SK-N-SH (cell line): ENCODE measurements at regions not wholly inside any gene's neighbourhood (a gene's known extent, or its start where the extent isn't known, plus 50 kb on each side); places are given as distances from the start of the nearest gene placed in this dataset.

Experiments used
- CTCF ChIA-PET: fragments of 300-600, 350-600 bp; formaldehyde crosslinking; extraction: SDS; loops from one replicate; lab custom pipeline; 2021; lab: Yijun Ruan, JAX
- POLR2A ChIA-PET: fragments of 350-600 bp; sonication (Branson Sonifier 250); formaldehyde crosslinking; extraction: SDS; loops from one replicate; lab custom pipeline; 2020; ENCODE audit warnings: antibody characterized with exemption, inconsistent platforms; lab: Yijun Ruan, JAX
- DNase-seq: peaks from one replicate; pipeline ENCODE4 v3.0.0; 2012
- H2AFZ ChIP-seq: fragments of 200-600 bp; sonication (generic); 2 replicates; pipeline ENCODE4 v1.8.1; 2016; ENCODE audit warnings: antibody characterized with exemption, mild to moderate bottlenecking, low read depth
- H3F3A ChIP-seq: fragments of 200-600 bp; sonication (generic); replicated peaks from 2 replicates; pipeline ENCODE3; 2016; ENCODE audit warnings: antibody characterized with exemption, mild to moderate bottlenecking; ENCODE audit not compliant: insufficient read depth
- H3K27ac ChIP-seq, 2 experiments: fragments of 200-500 bp in 1 of 2; fragments of 200-600 bp in 1 of 2; sonication (Bioruptor generic) in 1 of 2; sonication (generic), shearing (Covaris generic) in 1 of 2; 2 replicates each; pipeline versions ENCODE4 v1.5.1 to v1.6.1; 2014 to 2016; ENCODE audit warnings: low read depth in 2 of 2, inconsistent platforms in 1 of 2, low read length in 1 of 2, mild to moderate bottlenecking in 1 of 2, mixed read lengths in 1 of 2
- H3K27me3 ChIP-seq: fragments of 200-600 bp; sonication (generic), shearing (Covaris generic); 2 replicates; pipeline ENCODE4 v1.6.1; 2016; ENCODE audit warnings: mixed run types; ENCODE audit not compliant: insufficient read depth
- H3K36me3 ChIP-seq, 2 experiments: fragments of 200-500 bp in 1 of 2; fragments of 200-600 bp in 1 of 2; sonication (Bioruptor generic) in 1 of 2; sonication (generic) in 1 of 2; replicated peaks in 1 of 2; 2 replicates each; pipeline versions ENCODE3 to v1.5.1; 2014 to 2016; ENCODE audit warnings: low read length in 1 of 2, mild to moderate bottlenecking in 1 of 2; ENCODE audit not compliant: insufficient read depth in 2 of 2, control insufficient read depth in 1 of 2
- H3K4me1 ChIP-seq, 2 experiments: fragments of 200-500 bp in 1 of 2; fragments of 200-600 bp in 1 of 2; sonication (Bioruptor generic) in 1 of 2; sonication (generic), shearing (Covaris generic) in 1 of 2; 2 replicates each; pipeline versions ENCODE4 v1.5.1 to v1.6.1; 2014 to 2016; ENCODE audit warnings: low read depth in 1 of 2, low read length in 1 of 2, mixed run types in 1 of 2; ENCODE audit not compliant: insufficient read depth in 2 of 2, control insufficient read depth in 1 of 2
- H3K4me2 ChIP-seq: fragments of 200-600 bp; sonication (generic), shearing (Covaris generic); 2 replicates; pipeline ENCODE4 v1.6.1; 2017; ENCODE audit warnings: mixed run types
- H3K4me3 ChIP-seq, 2 experiments: fragments of 200-500 bp in 1 of 2; fragments of 200-600 bp in 1 of 2; sonication (Bioruptor generic) in 1 of 2; sonication (generic), shearing (Covaris generic) in 1 of 2; 2 replicates each; pipeline versions ENCODE4 v1.5.1 to v1.8.1; 2014 to 2016; ENCODE audit warnings: low read depth in 2 of 2, inconsistent platforms in 1 of 2, low read length in 1 of 2, mild to moderate bottlenecking in 1 of 2, mixed read lengths in 1 of 2, moderate library complexity in 1 of 2
- H3K79me2 ChIP-seq: fragments of 200-600 bp; sonication (generic); 2 replicates; pipeline ENCODE4 v1.8.1; 2017; ENCODE audit warnings: mild to moderate bottlenecking; ENCODE audit not compliant: insufficient read depth
- H3K9ac ChIP-seq: fragments of 200-600 bp; sonication (generic); 2 replicates; pipeline ENCODE4 v1.6.1; 2017; ENCODE audit warnings: mixed run types
- H3K9me2 ChIP-seq: fragments of 200-600 bp; sonication (generic); 2 replicates; pipeline ENCODE4 v1.6.1; 2017; ENCODE audit warnings: mixed run types
- H3K9me3 ChIP-seq: fragments of 200-600 bp; sonication (generic); 2 replicates; pipeline ENCODE4 v1.6.1; 2017; ENCODE audit warnings: mixed run types, mild to moderate bottlenecking, moderate library complexity
- H4K20me1 ChIP-seq: fragments of 200-600 bp; sonication (generic); 2 replicates; pipeline ENCODE4 v1.6.1; 2017; ENCODE audit warnings: mild to moderate bottlenecking, mixed run types; ENCODE audit not compliant: insufficient read depth
- CHD2 ChIP-seq: fragments of 150-350 bp; IDR thresholded peaks from 2 replicates; pipeline ENCODE4 v1.6.1; 2018; ENCODE audit warnings: low read length; ENCODE audit not compliant: partially characterized antibody
- CTCF ChIP-seq: fragments of 200-600 bp; sonication (generic); IDR thresholded peaks from 2 replicates; pipeline ENCODE4 v1.6.1; 2017; ENCODE audit warnings: antibody characterized with exemption, mild to moderate bottlenecking, moderate library complexity
- ELF1 ChIP-seq: IDR thresholded peaks from 2 replicates; pipeline ENCODE4 v1.4.0; 2012
- EZH2phosphoT487 ChIP-seq: fragments of 200-600 bp; sonication (generic); IDR thresholded peaks from 2 replicates; pipeline ENCODE4 v1.6.1; 2017; ENCODE audit warnings: low read depth, mixed run types, mild to moderate bottlenecking, antibody characterized with exemption, moderate library complexity, borderline replicate concordance
- FOSL2 ChIP-seq: IDR thresholded peaks from 2 replicates; pipeline ENCODE4 v1.4.0; 2012; ENCODE audit warnings: low read depth, mild to moderate bottlenecking, moderate library complexity, borderline replicate concordance
- FOXJ3 ChIP-seq: sonication (generic); formaldehyde crosslinking; IDR thresholded peaks from 2 replicates; pipeline ENCODE4 v1.5.1; 2020; ENCODE audit warnings: mild to moderate bottlenecking, missing genetic modification reagents
- GATA2 ChIP-seq: sonication (generic); formaldehyde crosslinking; IDR thresholded peaks from 2 replicates; pipeline ENCODE4 v1.5.0; 2020; ENCODE audit warnings: mild to moderate bottlenecking, missing genetic modification reagents
- JUND ChIP-seq: IDR thresholded peaks from 2 replicates; pipeline ENCODE4 v1.4.0; 2012
- MAX ChIP-seq: IDR thresholded peaks from 2 replicates; pipeline ENCODE4 v1.4.0; 2012; ENCODE audit warnings: low read depth
- MEF2A ChIP-seq: IDR thresholded peaks from 2 replicates; pipeline ENCODE4 v1.4.0; 2012; ENCODE audit warnings: low read depth, borderline replicate concordance
- NFIC ChIP-seq: IDR thresholded peaks from 2 replicates; pipeline ENCODE4 v1.4.0; 2012; ENCODE audit warnings: borderline replicate concordance
- POLR2AphosphoS5 ChIP-seq: IDR thresholded peaks from 2 replicates; pipeline ENCODE4 v1.6.1; 2012; ENCODE audit warnings: low read depth, low read length
- RCOR1 ChIP-seq: fragments of 150-350 bp; IDR thresholded peaks from 2 replicates; pipeline ENCODE4 v1.6.1; 2017; ENCODE audit warnings: antibody characterized with exemption, low read length
- REST ChIP-seq: IDR thresholded peaks from 2 replicates; pipeline ENCODE4 v1.6.1; 2012; ENCODE audit warnings: mild to moderate bottlenecking, low read depth, low read length, moderate library complexity
- RFX5 ChIP-seq: IDR thresholded peaks from 2 replicates; pipeline ENCODE4 v1.6.1; 2012; ENCODE audit warnings: mild to moderate bottlenecking, improper control_type of control experiment, low read length
- RXRA ChIP-seq: IDR thresholded peaks from 2 replicates; pipeline ENCODE4 v1.4.0; 2012; ENCODE audit warnings: low read depth, mild to moderate bottlenecking, borderline replicate concordance
- SIN3A ChIP-seq: IDR thresholded peaks from 2 replicates; pipeline ENCODE4 v1.6.1; 2012; ENCODE audit warnings: low read depth, mild to moderate bottlenecking, low read length, moderate library complexity, borderline replicate concordance
- SMC3 ChIP-seq: IDR thresholded peaks from 2 replicates; pipeline ENCODE4 v1.6.1; 2012; ENCODE audit warnings: low read depth, low read length, improper control_type of control experiment
- TAF1 ChIP-seq: IDR thresholded peaks from 2 replicates; pipeline ENCODE4 v1.6.1; 2012; ENCODE audit warnings: low read depth, mild to moderate bottlenecking, low read length, moderate library complexity, borderline replicate concordance
- TCF12 ChIP-seq: IDR thresholded peaks from 2 replicates; pipeline ENCODE4 v1.4.0; 2012
- TEAD4 ChIP-seq: IDR thresholded peaks from 2 replicates; pipeline ENCODE4 v1.4.0; 2012; ENCODE audit warnings: mild to moderate bottlenecking, borderline replicate concordance; ENCODE audit not compliant: insufficient read depth
- USF1 ChIP-seq: IDR thresholded peaks from 2 replicates; pipeline ENCODE4 v1.4.0; 2012; ENCODE audit warnings: low read depth, borderline replicate concordance
- USF2 ChIP-seq: fragments of 150-350 bp; IDR thresholded peaks from 2 replicates; pipeline ENCODE4 v1.6.1; 2017; ENCODE audit warnings: antibody characterized with exemption, low read length, low read depth, borderline replicate concordance
- ZBTB33 ChIP-seq: IDR thresholded peaks from 2 replicates; pipeline ENCODE4 v1.4.0; 2012; ENCODE audit warnings: low read depth, borderline replicate concordance
- WGBS: methylation state at CpG from one replicate; pipeline ENCODE4 v1.1.6; 2017; ENCODE audit warnings: low lambda C conversion rate; 5-methylcytosine and 5-hydroxymethylcytosine counted together

- CTCF ChIA-PET = interaction anchor here (0.8 to 2.7 kb wide), 5 partner anchors 9 to 360 kb away, joined by 3 to 20 read pairs (median 3); no protein-coding TSS in a partner anchor
- TF ChIP-seq RXRA (peak; percentile 72; the same call in 1 of the 2 replicates), SMC3 (no peak), POLR2AphosphoS5 (peak; percentile 54; the same call in 1 of the 2 replicates), SIN3A (no peak), REST (no peak), CHD2 (no peak), FOSL2 (0 out of 2 replicates have a peak, but pooled peaks have one; percentile 40), TCF12 (peak; percentile 76), TEAD4 (peak; percentile 69; the same call in 1 of the 2 replicates), RCOR1 (no peak), MEF2A (no peak), GATA2 (CRISPR knock-in tag) (no peak), ZBTB33 (no peak), TAF1 (no peak), CTCF (no peak), JUND (peak; percentile 58), ELF1 (0 out of 2 replicates have a peak, but pooled peaks have one; percentile 19), USF2 (no peak), FOXJ3 (CRISPR knock-in tag) (no peak), USF1 (no peak), MAX (peak; percentile 89), RFX5 (no peak), EZH2phosphoT487 (no peak), NFIC (peak; percentile 78; the same call in 1 of the 2 replicates)
Measured at GRCh38 chr11:10375280-10375971, 70.6 kb downstream of the ADM start.

More at GRCh38 chr11:10375280-10375971, 70.6 kb downstream of the ADM start:
- Histone ChIP-seq H3K27ac (peak overlapping the region; percentile 71 to 79), H3K9me3 (no peaks in the 10 kb centered on the region), H3K9ac (peak overlapping the region; percentile 25; the same call in 1 of the 2 replicates), H3K36me3 (no peaks in the 10 kb centered on the region), H3K79me2 (no peaks in the 10 kb centered on the region), H3K9me2 (no peaks in the 10 kb centered on the region), H3K4me1 (peaks cover 22 to 30% of the 10 kb centered on the region in 2 experiments), H3F3A (peaks cover 23% of the 10 kb centered on the region), H3K27me3 (no peaks in the 10 kb centered on the region), H4K20me1 (no peaks in the 10 kb centered on the region), H3K4me3 (no peak overlapping the region), H2AFZ (no peak overlapping the region), H3K4me2 (peak overlapping the region; percentile 41)
- POLR2A ChIA-PET = no interaction called here
- WGBS = 42% methylated on average over 5 of the region's 5 CpGs
- DNase-seq = no peak
